T-helper 17 cell (primary cell): ENCODE measurements at regions not wholly inside any gene's neighbourhood (a gene's known extent, or its start where the extent isn't known, plus 50 kb on each side); places are given as distances from the start of the nearest gene placed in this dataset.
A peak's percentile ranks its signal among the peaks of the same experiment; 100 is the strongest.

Experiments used
- ATAC-seq: fragments of 150-1000 bp; cut with Tn5 transposase; 2 replicates; pipeline ENCODE4 v1.10.0; 2021; ENCODE audit warnings: mild to moderate bottlenecking, moderate library complexity
- DNase-seq, 3 donors: peaks; one replicate each; pipeline versions ENCODE4 v3.0.0 to v3.0.0-alpha.2; 2020 to 2021
- H3K9me3 ChIP-seq: one replicate; pipeline ENCODE4 v1.7.0; 2013; ENCODE audit warnings: low read length, mild to moderate bottlenecking; ENCODE audit not compliant: control insufficient read depth, poor library complexity, severe bottlenecking
- H3K27ac Mint-ChIP-seq: one replicate; pipeline ENCODE4 v1.8.0; 2022; ENCODE audit warnings: mild to moderate bottlenecking, moderate library complexity, mixed read lengths
- H3K27me3 Mint-ChIP-seq: one replicate; pipeline ENCODE4 v1.8.0; 2022; ENCODE audit warnings: mixed read lengths
- H3K36me3 Mint-ChIP-seq: one replicate; pipeline ENCODE4 v1.8.0; 2022; ENCODE audit warnings: low read depth, mixed read lengths
- H3K4me1 Mint-ChIP-seq: one replicate; pipeline ENCODE4 v1.8.0; 2022; ENCODE audit warnings: mild to moderate bottlenecking, mixed read lengths
- H3K4me3 Mint-ChIP-seq: one replicate; pipeline ENCODE4 v1.8.0; 2022; ENCODE audit warnings: mild to moderate bottlenecking, moderate library complexity, mixed read lengths

GRCh38 chr1:38561110-38561509 lies 298.5 kb downstream of the RRAGC start:
- Mint-ChIP-seq H3K4me3 (no peak overlapping the region), H3K27me3 (peaks cover 28% of the 10 kb centered on the region), H3K36me3 (no peaks in the 10 kb centered on the region), H3K4me1 (peaks cover 59% of the 10 kb centered on the region), H3K27ac (no peak overlapping the region)
- DNase-seq (no peak), ATAC-seq (no peak)
- no peaks in the 10 kb centered on the region for H3K9me3 ChIP-seq

GRCh38 chr1:38560457-38560856 lies 299.1 kb downstream of the RRAGC start:
- Mint-ChIP-seq H3K36me3 (no peaks in the 10 kb centered on the region), H3K27me3 (peaks cover 26% of the 10 kb centered on the region), H3K27ac (peak overlapping the region; percentile 71), H3K4me1 (peaks cover 59% of the 10 kb centered on the region), H3K4me3 (peak overlapping the region; percentile 84)
- no peak for ATAC-seq
- H3K9me3 ChIP-seq = no peaks in the 10 kb centered on the region
- no peak for DNase-seq

- H3K4me1 Mint-ChIP-seq = peaks cover 59% of the 10 kb centered on the region
- peak overlapping the region; percentile 84 for H3K4me3 Mint-ChIP-seq
- H3K36me3 Mint-ChIP-seq = no peaks in the 10 kb centered on the region
- peaks cover 21% of the 10 kb centered on the region for H3K27me3 Mint-ChIP-seq
- DNase-seq (peak; percentile 43 to 70 (median 62)), ATAC-seq (peak; percentile 96)
- no peaks in the 10 kb centered on the region for H3K9me3 ChIP-seq
- peak overlapping the region; percentile 71 for H3K27ac Mint-ChIP-seq
Observed at GRCh38 chr1:38559446-38560165, 300.0 kb downstream of the RRAGC start.

- peak; percentile 36 for ATAC-seq
- no peaks in the 10 kb centered on the region for H3K9me3 ChIP-seq
- H3K27ac Mint-ChIP-seq = peak overlapping the region; percentile 71
- peaks cover 51% of the 10 kb centered on the region for H3K4me1 Mint-ChIP-seq
- H3K36me3 Mint-ChIP-seq = no peaks in the 10 kb centered on the region
- no peak for DNase-seq
- H3K4me3 Mint-ChIP-seq = peak overlapping the region; percentile 84
- H3K27me3 Mint-ChIP-seq = peaks cover 13% of the 10 kb centered on the region
Observed at GRCh38 chr1:38558500-38559445, 300.8 kb downstream of the RRAGC start.

- Mint-ChIP-seq H3K4me1 (peaks cover 47% of the 10 kb centered on the region), H3K27ac (peak overlapping the region; percentile 71), H3K36me3 (no peaks in the 10 kb centered on the region), H3K4me3 (no peak overlapping the region), H3K27me3 (peaks cover 6% of the 10 kb centered on the region)
- DNase-seq (no peak), ATAC-seq (no peak)
- no peaks in the 10 kb centered on the region for H3K9me3 ChIP-seq
Observed at GRCh38 chr1:38558055-38558454, 301.5 kb downstream of the RRAGC start.

GRCh38 chr1:38555594-38555993 lies 304.0 kb downstream of the RRAGC start:
- DNase-seq (no peak), ATAC-seq (no peak)
- Mint-ChIP-seq H3K4me1 (peaks cover 37% of the 10 kb centered on the region), H3K27ac (no peak overlapping the region), H3K4me3 (no peak overlapping the region), H3K36me3 (no peaks in the 10 kb centered on the region), H3K27me3 (peaks cover 8% of the 10 kb centered on the region)
- no peaks in the 10 kb centered on the region for H3K9me3 ChIP-seq

GRCh38 chr1:38555130-38555529 lies 304.4 kb downstream of the RRAGC start:
- Mint-ChIP-seq H3K4me1 (peaks cover 32% of the 10 kb centered on the region), H3K4me3 (no peak overlapping the region), H3K36me3 (no peaks in the 10 kb centered on the region), H3K27ac (no peak overlapping the region), H3K27me3 (peaks cover 13% of the 10 kb centered on the region)
- DNase-seq (no peak), ATAC-seq (no peak)
- H3K9me3 ChIP-seq = no peaks in the 10 kb centered on the region

GRCh38 chr1:38551318-38552307 lies 308.0 kb downstream of the RRAGC start:
- DNase-seq = no peak
- H3K4me1 Mint-ChIP-seq = peaks cover 5% of the 10 kb centered on the region
- H3K27ac Mint-ChIP-seq = no peak overlapping the region
- ATAC-seq = no peak
- H3K4me3 Mint-ChIP-seq = no peak overlapping the region
- H3K9me3 ChIP-seq = no peaks in the 10 kb centered on the region
- peaks cover 31% of the 10 kb centered on the region for H3K27me3 Mint-ChIP-seq
- H3K36me3 Mint-ChIP-seq = no peaks in the 10 kb centered on the region

- peaks cover 2% of the 10 kb centered on the region for H3K4me1 Mint-ChIP-seq
- no peak overlapping the region for H3K27ac Mint-ChIP-seq
- DNase-seq (no peak), ATAC-seq (no peak)
- no peaks in the 10 kb centered on the region for H3K9me3 ChIP-seq
- no peak overlapping the region for H3K4me3 Mint-ChIP-seq
- peaks cover 37% of the 10 kb centered on the region for H3K27me3 Mint-ChIP-seq
- no peaks in the 10 kb centered on the region for H3K36me3 Mint-ChIP-seq
Observed at GRCh38 chr1:38549191-38549590, 310.4 kb downstream of the RRAGC start.

GRCh38 chr1:38547321-38547720 lies 312.3 kb downstream of the RRAGC start:
- ATAC-seq (no peak), DNase-seq (no peak)
- Mint-ChIP-seq H3K4me3 (no peak overlapping the region), H3K36me3 (no peaks in the 10 kb centered on the region), H3K4me1 (no peaks in the 10 kb centered on the region), H3K27me3 (peaks cover 37% of the 10 kb centered on the region), H3K27ac (no peak overlapping the region)
- no peaks in the 10 kb centered on the region for H3K9me3 ChIP-seq

- Mint-ChIP-seq H3K4me1 (no peaks in the 10 kb centered on the region), H3K27ac (no peak overlapping the region), H3K36me3 (no peaks in the 10 kb centered on the region), H3K27me3 (peaks cover 34% of the 10 kb centered on the region), H3K4me3 (no peak overlapping the region)
- DNase-seq (no peak), ATAC-seq (no peak)
- H3K9me3 ChIP-seq = no peaks in the 10 kb centered on the region
Observed at GRCh38 chr1:38546636-38547035, 312.9 kb downstream of the RRAGC start.

GRCh38 chr1:38541223-38541622 lies 318.3 kb downstream of the RRAGC start:
- no peak overlapping the region for H3K4me3 Mint-ChIP-seq
- H3K36me3 Mint-ChIP-seq = no peaks in the 10 kb centered on the region
- ATAC-seq = no peak
- DNase-seq = no peak
- peaks cover 2% of the 10 kb centered on the region for H3K4me1 Mint-ChIP-seq
- peak overlapping the region; percentile 37 for H3K27ac Mint-ChIP-seq
- no peaks in the 10 kb centered on the region for H3K9me3 ChIP-seq
- H3K27me3 Mint-ChIP-seq = peaks cover 35% of the 10 kb centered on the region
